A549 (cell line): ENCODE measurements at regions not wholly inside any gene's neighbourhood (a gene's known extent, or its start where the extent isn't known, plus 50 kb on each side); places are given as distances from the start of the nearest gene placed in this dataset.

Source experiments
- ATAC-seq, 2 experiments: fragments of 200-7000 bp in 1 of 2; fragments of >200 bp in 1 of 2; cut with Nextera tagmentation in 1 of 2; cut with Tn5 transposase in 1 of 2; 3 replicates each; pipeline versions ENCODE4 v1.8.0 to v1.9.1; 2018 to 2020; ENCODE audit warnings: mild to moderate bottlenecking in 1 of 2, moderate library complexity in 1 of 2
- CTCF ChIA-PET: fragments of 300-600 bp; sonication (Branson Sonifier 250); formaldehyde crosslinking; extraction: SDS; loops from one replicate; lab custom pipeline; 2021; ENCODE audit warnings: antibody characterized with exemption, inconsistent platforms; lab: Yijun Ruan, JAX
- POLR2A ChIA-PET: fragments of 350-600 bp; formaldehyde crosslinking; extraction: SDS; loops from one replicate; lab custom pipeline; 2021; ENCODE audit warnings: antibody characterized with exemption, inconsistent platforms; lab: Yijun Ruan, JAX
- DNase-seq, 2 experiments: peaks; one replicate each; pipeline versions ENCODE4 v3.0.0 to v3.0.0-alpha.2; 2011 to 2016; ENCODE audit warnings: low read depth in 1 of 2, low spot score in 1 of 2
- FAIRE-seq: peaks from 2 replicates; lab custom pipeline; 2011; peaks lifted over from hg19 to GRCh38; lab: Jason Lieb, UNC
- H3K27ac ChIP-seq, 2 experiments: fragments of >200 bp; sonication (Bioruptor Twin); formaldehyde crosslinking; 3 replicates each; pipeline ENCODE4 v1.5.1; 2016 to 2017
- H3K4me1 ChIP-seq: fragments of >200 bp; sonication (Bioruptor Twin); formaldehyde crosslinking; 3 replicates; pipeline ENCODE4 v1.6.1; 2016
- H3K4me2 ChIP-seq: fragments of >200 bp; sonication (Bioruptor Twin); formaldehyde crosslinking; 3 replicates; pipeline ENCODE4 v1.6.1; 2016
- H3K4me3 ChIP-seq: fragments of >200 bp; sonication (Bioruptor Twin); formaldehyde crosslinking; 3 replicates; pipeline ENCODE4 v1.5.1; 2016
- H3K9me3 ChIP-seq: fragments of >200 bp; sonication (Bioruptor Twin); formaldehyde crosslinking; 3 replicates; pipeline ENCODE4 v1.6.1; 2016
- CHD2 ChIP-seq: fragments of 150-350 bp; IDR thresholded peaks from 2 replicates; pipeline ENCODE4 v1.6.1; 2014; ENCODE audit warnings: low read length; ENCODE audit not compliant: partially characterized antibody
- CTCF ChIP-seq: fragments of >200 bp; sonication (Bioruptor Twin); formaldehyde crosslinking; IDR thresholded peaks from 3 replicates; pipeline ENCODE4 v1.5.1; 2016
- E2F6 ChIP-seq: IDR thresholded peaks from 2 replicates; pipeline ENCODE4 v1.6.1; 2012; ENCODE audit warnings: low read depth, borderline replicate concordance
- EHF ChIP-seq: fragments of 250-450 bp; sonication (Bioruptor Pico); IDR thresholded peaks from 2 replicates; pipeline ENCODE4 v1.5.0; 2020; ENCODE audit warnings: mild to moderate bottlenecking
- ELK1 ChIP-seq: fragments of 150-350 bp; IDR thresholded peaks from 2 replicates; pipeline ENCODE4 v1.6.1; 2014; ENCODE audit warnings: low read depth, mild to moderate bottlenecking, low read length
- FOSL2 ChIP-seq, 2 experiments: fragments of 450-650 bp in 1 of 2; fragments of >200 bp in 1 of 2; sonication (Bioruptor Twin) in 1 of 2; formaldehyde crosslinking; IDR thresholded peaks; 2 replicates each; pipeline versions ENCODE4 v1.5.0 to v1.6.1; 2016 to 2020; ENCODE audit warnings: mild to moderate bottlenecking in 1 of 2, moderate library complexity in 1 of 2
- GATA3 ChIP-seq: IDR thresholded peaks from 2 replicates; pipeline ENCODE4 v1.6.1; 2012; ENCODE audit warnings: borderline replicate concordance
- HEYL ChIP-seq: fragments of 250-450 bp; sonication (Bioruptor Pico); IDR thresholded peaks from 2 replicates; pipeline ENCODE4 v1.8.0; 2021; ENCODE audit warnings: mild to moderate bottlenecking, moderate library complexity
- HMGXB4 ChIP-seq: fragments of 250-450 bp; sonication (Bioruptor Pico); IDR thresholded peaks from 2 replicates; pipeline ENCODE4 v1.5.0; 2021; ENCODE audit warnings: mild to moderate bottlenecking, moderate library complexity, borderline replicate concordance
- KDM1A ChIP-seq: fragments of 200-600 bp; sonication (generic); IDR thresholded peaks from 2 replicates; pipeline ENCODE4 v1.6.1; 2016; ENCODE audit warnings: low read depth, mild to moderate bottlenecking
- NFE2L2 ChIP-seq: fragments of 150-350 bp; conservative IDR thresholded peaks from 2 replicates; pipeline ENCODE4 v1.6.1; 2014; ENCODE audit warnings: low read length
- TFCP2L1 ChIP-seq: fragments of 250-450 bp; sonication (Bioruptor Pico); IDR thresholded peaks from 2 replicates; pipeline ENCODE4 v1.5.0; 2021; ENCODE audit warnings: mild to moderate bottlenecking
- ZC3H11A ChIP-seq: fragments of 450-650 bp; IDR thresholded peaks from 2 replicates; pipeline ENCODE4 v1.6.1; 2014; ENCODE audit warnings: antibody characterized with exemption, mild to moderate bottlenecking
- ZFP36 ChIP-seq: fragments of 450-650 bp; IDR thresholded peaks from 2 replicates; pipeline ENCODE4 v1.6.1; 2014; ENCODE audit warnings: borderline replicate concordance; ENCODE audit not compliant: partially characterized antibody
- ZNF302 ChIP-seq: fragments of 250-450 bp; sonication (Bioruptor Pico); IDR thresholded peaks from 2 replicates; pipeline ENCODE4 v1.9.0; 2021; ENCODE audit warnings: inconsistent platforms, mild to moderate bottlenecking, moderate library complexity
- WGBS: methylation state at CpG from one replicate; pipeline ENCODE4 v1.1.6; 2017; ENCODE audit errors: missing lambda C conversion rate; 5-methylcytosine and 5-hydroxymethylcytosine counted together

- H3K27ac ChIP-seq: no peak overlapping the region
- H3K9me3 ChIP-seq: no peaks in the 10 kb centered on the region
- TF ChIP-seq E2F6: no peak
- no peak for TF ChIP-seq HEYL
- no peak for TF ChIP-seq GATA3
- no peak for TF ChIP-seq ZFP36
- TF ChIP-seq CHD2: no peak
- TF ChIP-seq ZNF302 (CRISPR knock-in tag): no peak
- TF ChIP-seq, all 56 proteins: peak for 0
- no peak overlapping the region for H3K4me2 ChIP-seq
- DNase-seq (no peak), FAIRE-seq (no peak), ATAC-seq (no peak)
- no peak overlapping the region for H3K4me3 ChIP-seq
- no peaks in the 10 kb centered on the region for H3K4me1 ChIP-seq
- POLR2A ChIA-PET: no interaction called here
- 34% methylated on average over 8 of the region's 8 CpGs for WGBS
- CTCF ChIA-PET: interaction anchor here (1.1 to 1.7 kb wide), 2 partner anchors 11 to 15 kb away, joined by 3 read pairs; no protein-coding TSS in a partner anchor
Observed at GRCh38 chr10:121084016-121084674, 233.0 kb downstream of the WDR11 start.

GRCh38 chr10:121084675-121085070, 233.5 kb downstream of the WDR11 start:
- FAIRE-seq (no peak), DNase-seq (no peak), ATAC-seq (no peak)
- CTCF ChIA-PET: interaction anchor here (1.7 kb wide), 1 partner anchor 14 kb away, joined by 3 read pairs; no protein-coding TSS in a partner anchor
- Histone ChIP-seq H3K4me1 (no peaks in the 10 kb centered on the region), H3K4me3 (no peak overlapping the region), H3K27ac (no peak overlapping the region), H3K4me2 (no peak overlapping the region), H3K9me3 (no peaks in the 10 kb centered on the region)
- 6% methylated on average over 7 of the region's 7 CpGs for WGBS
- POLR2A ChIA-PET: no interaction called here
- no peak for TF ChIP-seq TFCP2L1 (CRISPR knock-in tag)
- no peak for TF ChIP-seq ELK1
- no peak for TF ChIP-seq HMGXB4 (CRISPR knock-in tag)
- no peak for TF ChIP-seq CTCF
- TF ChIP-seq EHF (CRISPR knock-in tag): no peak
- no peak for TF ChIP-seq FOSL2 (IDR thresholded peaks at IDR 0.05)
- TF ChIP-seq FOSL2 (CRISPR knock-in tag; IDR thresholded peaks at IDR 0.05): no peak

- TF ChIP-seq ZC3H11A (no peak), NFE2L2 (no peak), ELK1 (no peak), KDM1A (no peak)
- TF ChIP-seq, all 56 proteins: peak for 0
- no peak overlapping the region for H3K4me2 ChIP-seq
- ChIA-PET POLR2A (no interaction called here), CTCF (interaction anchor here (1.7 kb wide), 1 partner anchor 14 kb away, joined by 3 read pairs; no protein-coding TSS in a partner anchor)
- no peak overlapping the region for H3K27ac ChIP-seq
- no peak for ATAC-seq
- no peak for DNase-seq
- H3K9me3 ChIP-seq: no peaks in the 10 kb centered on the region
- no peaks in the 10 kb centered on the region for H3K4me1 ChIP-seq
- WGBS: 21% methylated on average over 6 of the region's 6 CpGs
- FAIRE-seq: no peak
- no peak overlapping the region for H3K4me3 ChIP-seq
Observed at GRCh38 chr10:121085367-121085766, 234.2 kb downstream of the WDR11 start.
